Ishikawa (cell line): ENCODE measurements at regions not wholly inside any gene's neighbourhood (a gene's known extent, or its start where the extent isn't known, plus 50 kb on each side); places are given as distances from the start of the nearest gene placed in this dataset.

Source experiments
- CEBPB ChIP-seq: IDR thresholded peaks from 2 replicates; pipeline ENCODE4 v1.6.1; 2012
- CREB1 ChIP-seq: IDR thresholded peaks from 2 replicates; pipeline ENCODE4 v1.6.1; 2012; ENCODE audit warnings: low read depth
- EGR1 ChIP-seq: IDR thresholded peaks from 2 replicates; pipeline ENCODE4 v1.6.1; 2012
- EP300 ChIP-seq: IDR thresholded peaks from 2 replicates; pipeline ENCODE4 v1.6.1; 2012; ENCODE audit warnings: borderline replicate concordance
- FOXM1 ChIP-seq: IDR thresholded peaks from 2 replicates; pipeline ENCODE4 v1.6.1; 2012; ENCODE audit warnings: low read depth, borderline replicate concordance
- MAX ChIP-seq: IDR thresholded peaks from 2 replicates; pipeline ENCODE4 v1.6.1; 2012
- NFIC ChIP-seq: IDR thresholded peaks from 2 replicates; pipeline ENCODE4 v1.6.1; 2012
- RAD21 ChIP-seq: IDR thresholded peaks from 2 replicates; pipeline ENCODE4 v1.6.1; 2012; ENCODE audit warnings: low read depth
- REST ChIP-seq: IDR thresholded peaks from 2 replicates; pipeline ENCODE4 v1.6.1; 2012; ENCODE audit warnings: low read depth, mild to moderate bottlenecking
- TAF1 ChIP-seq: IDR thresholded peaks from 2 replicates; pipeline ENCODE4 v1.6.1; 2012; ENCODE audit warnings: low read depth, mild to moderate bottlenecking
- TCF12 ChIP-seq: IDR thresholded peaks from 2 replicates; pipeline ENCODE4 v1.6.1; 2012; ENCODE audit warnings: low read depth
- TEAD4 ChIP-seq: IDR thresholded peaks from 2 replicates; pipeline ENCODE4 v1.6.1; 2012
- USF1 ChIP-seq: IDR thresholded peaks from 2 replicates; pipeline ENCODE4 v1.6.1; 2012
- YY1 ChIP-seq: IDR thresholded peaks from 2 replicates; pipeline ENCODE4 v1.6.1; 2012; ENCODE audit warnings: low read depth
- ZBTB7A ChIP-seq: IDR thresholded peaks from 2 replicates; pipeline ENCODE4 v1.6.1; 2012; ENCODE audit warnings: low read depth

GRCh38 chr2:5093518-5093917 is 598.7 kb upstream of the SOX11 start:
- TF ChIP-seq RAD21 (no peak), CEBPB (no peak)

- no peak for TF ChIP-seq REST
- no peak for TF ChIP-seq CREB1
- TF ChIP-seq TCF12, result no peak
- no peak for TF ChIP-seq EGR1
- no peak for TF ChIP-seq USF1
- TF ChIP-seq YY1, result no peak
- TF ChIP-seq CEBPB, result no peak
- no peak for TF ChIP-seq TEAD4
- no peak for TF ChIP-seq NFIC
- TF ChIP-seq RAD21, result no peak
- TF ChIP-seq MAX, result no peak
- no peak for TF ChIP-seq FOXM1
- no peak for TF ChIP-seq EP300
- TF ChIP-seq TAF1, result no peak
- no peak for TF ChIP-seq ZBTB7A
Observed at GRCh38 chr2:5094192-5094591, 598.0 kb upstream of the SOX11 start.

GRCh38 chr2:5098286-5098685 is 593.9 kb upstream of the SOX11 start:
- TF ChIP-seq TCF12 (no peak), TEAD4 (no peak), NFIC (no peak), FOXM1 (no peak), REST (no peak), CREB1 (no peak), YY1 (no peak), RAD21 (no peak), MAX (no peak), TAF1 (no peak), EP300 (no peak), ZBTB7A (no peak), EGR1 (no peak), CEBPB (no peak), USF1 (no peak)

- TF ChIP-seq TCF12, result no peak
- TF ChIP-seq CREB1, result no peak
- no peak for TF ChIP-seq REST
- no peak for TF ChIP-seq NFIC
- no peak for TF ChIP-seq TEAD4
- TF ChIP-seq USF1, result no peak
- TF ChIP-seq CEBPB, result no peak
- TF ChIP-seq FOXM1, result no peak
- no peak for TF ChIP-seq TAF1
Observed at GRCh38 chr2:5102823-5103222, 589.4 kb upstream of the SOX11 start.

GRCh38 chr2:5111581-5111980 is 580.6 kb upstream of the SOX11 start:
- TF ChIP-seq CREB1 (no peak), EP300 (no peak), CEBPB (no peak), YY1 (no peak), TCF12 (no peak), NFIC (no peak), RAD21 (no peak), EGR1 (no peak), USF1 (no peak), ZBTB7A (no peak), MAX (no peak), TAF1 (no peak), TEAD4 (no peak), REST (no peak), FOXM1 (no peak)
